SU-DHL-6 (cell line): ENCODE measurements at regions not wholly inside any gene's neighbourhood (a gene's known extent, or its start where the extent isn't known, plus 50 kb on each side); places are given as distances from the start of the nearest gene placed in this dataset.

Experiments
- H2AFZ ChIP-seq: fragments of 200-600 bp; sonication (generic); 2 replicates; pipeline ENCODE4 v1.6.1; 2014; ENCODE audit warnings: low read depth, mild to moderate bottlenecking, moderate library complexity, mixed read lengths, antibody characterized with exemption, low read length; ENCODE audit not compliant: severe bottlenecking
- H3F3A ChIP-seq: fragments of 200-600 bp; shearing (Covaris generic); 2 replicates; pipeline ENCODE4 v1.6.0; 2016; ENCODE audit warnings: antibody characterized with exemption, mild to moderate bottlenecking; ENCODE audit not compliant: insufficient read depth
- H3K27ac ChIP-seq: fragments of 200-600 bp; sonication (generic); 2 replicates; pipeline ENCODE4 v1.5.1; 2016; ENCODE audit warnings: low read depth, mild to moderate bottlenecking, low read length, moderate library complexity, mixed read lengths
- H3K27me3 ChIP-seq: fragments of 200-600 bp; sonication (generic), shearing (Covaris generic); 2 replicates; pipeline ENCODE4 v1.6.0; 2014; ENCODE audit warnings: mild to moderate bottlenecking, low read length
- H3K36me3 ChIP-seq: fragments of 200-600 bp; sonication (generic); 2 replicates; pipeline ENCODE4 v1.6.1; 2014; ENCODE audit warnings: mild to moderate bottlenecking, low read length, mixed read lengths
- H3K4me2 ChIP-seq: fragments of 300-600, 200-600 bp; shearing (Covaris generic), sonication (generic); 2 replicates; pipeline ENCODE4 v1.6.0; 2014; ENCODE audit warnings: low read length, low read depth, mild to moderate bottlenecking; ENCODE audit not compliant: poor library complexity, severe bottlenecking
- H3K4me3 ChIP-seq: fragments of 200-600 bp; sonication (generic); 2 replicates; pipeline ENCODE4 v1.5.1; 2014; ENCODE audit warnings: antibody characterized with exemption, low read length, mild to moderate bottlenecking, mixed read lengths; ENCODE audit not compliant: insufficient read depth, poor library complexity, severe bottlenecking
- H3K79me2 ChIP-seq: fragments of 200-600 bp; sonication (generic); 2 replicates; pipeline ENCODE4 v1.6.1; 2014; ENCODE audit warnings: mild to moderate bottlenecking, low read length, moderate library complexity; ENCODE audit not compliant: insufficient read depth
- H3K9ac ChIP-seq: fragments of 200-600 bp; sonication (generic); 2 replicates; pipeline ENCODE4 v1.7.0; 2014; ENCODE audit warnings: mild to moderate bottlenecking, low read length
- H3K9me2 ChIP-seq: fragments of 200-600 bp; sonication (generic); replicated peaks from 2 replicates; pipeline ENCODE4 v1.6.1; 2014; ENCODE audit warnings: low read length; ENCODE audit not compliant: insufficient read depth
- H3K9me3 ChIP-seq: fragments of 200-600 bp; sonication (generic); 2 replicates; pipeline ENCODE4 v1.6.1; 2014; ENCODE audit warnings: low read length, mixed read lengths; ENCODE audit not compliant: insufficient read depth
- H4K20me1 ChIP-seq: fragments of 200-600 bp; sonication (generic); 2 replicates; pipeline ENCODE4 v1.6.1; 2014; ENCODE audit warnings: low read depth, mild to moderate bottlenecking, antibody characterized with exemption, low read length, moderate library complexity, mixed read lengths
- EZH2phosphoT487 ChIP-seq: fragments of 200-600 bp; sonication (generic), shearing (Covaris generic); conservative IDR thresholded peaks from 2 replicates; pipeline ENCODE4 v1.6.1; 2018; ENCODE audit warnings: mild to moderate bottlenecking, antibody characterized with exemption, low read length, moderate library complexity, mixed read lengths
- TF ChIP-seq, protein P1 (sequence below): fragments of 200-600 bp; sonication (generic); IDR thresholded peaks from one replicate; pipeline ENCODE4 v1.5.1; 2017; ENCODE audit warnings: antibody characterized with exemption, mild to moderate bottlenecking, low read length, moderate library complexity; ENCODE audit not compliant: insufficient read depth, poor library complexity, severe bottlenecking

DNA sequence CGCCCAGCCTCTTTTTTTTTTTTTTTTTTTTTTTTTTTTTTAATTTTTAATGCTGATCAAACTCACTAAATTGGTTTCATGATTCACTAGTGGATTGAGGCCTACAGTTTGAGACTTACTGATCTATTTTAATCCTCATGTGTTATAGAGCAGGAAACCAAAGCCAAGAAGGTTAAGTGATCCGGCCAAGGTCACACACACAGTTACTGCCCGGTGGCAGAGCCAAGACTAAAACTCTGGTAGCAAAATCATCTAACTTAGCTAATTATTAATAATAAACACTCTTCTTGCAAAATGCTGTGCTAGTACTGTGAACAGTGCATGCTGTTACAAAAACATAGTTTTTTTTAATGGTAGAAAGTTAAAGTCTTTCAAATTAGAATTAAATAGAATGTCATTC lies 188.3 kb upstream of the NFE2L3 start:
- H2AFZ ChIP-seq = no peak overlapping the region
- H3K4me3 ChIP-seq = no peak overlapping the region
- no peak for TF ChIP-seq EZH2phosphoT487
- TF ChIP-seq, protein P1, sequence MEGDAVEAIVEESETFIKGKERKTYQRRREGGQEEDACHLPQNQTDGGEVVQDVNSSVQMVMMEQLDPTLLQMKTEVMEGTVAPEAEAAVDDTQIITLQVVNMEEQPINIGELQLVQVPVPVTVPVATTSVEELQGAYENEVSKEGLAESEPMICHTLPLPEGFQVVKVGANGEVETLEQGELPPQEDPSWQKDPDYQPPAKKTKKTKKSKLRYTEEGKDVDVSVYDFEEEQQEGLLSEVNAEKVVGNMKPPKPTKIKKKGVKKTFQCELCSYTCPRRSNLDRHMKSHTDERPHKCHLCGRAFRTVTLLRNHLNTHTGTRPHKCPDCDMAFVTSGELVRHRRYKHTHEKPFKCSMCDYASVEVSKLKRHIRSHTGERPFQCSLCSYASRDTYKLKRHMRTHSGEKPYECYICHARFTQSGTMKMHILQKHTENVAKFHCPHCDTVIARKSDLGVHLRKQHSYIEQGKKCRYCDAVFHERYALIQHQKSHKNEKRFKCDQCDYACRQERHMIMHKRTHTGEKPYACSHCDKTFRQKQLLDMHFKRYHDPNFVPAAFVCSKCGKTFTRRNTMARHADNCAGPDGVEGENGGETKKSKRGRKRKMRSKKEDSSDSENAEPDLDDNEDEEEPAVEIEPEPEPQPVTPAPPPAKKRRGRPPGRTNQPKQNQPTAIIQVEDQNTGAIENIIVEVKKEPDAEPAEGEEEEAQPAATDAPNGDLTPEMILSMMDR = no peak
- no peaks in the 10 kb centered on the region for H3K9me2 ChIP-seq
- no peaks in the 10 kb centered on the region for H4K20me1 ChIP-seq
- peaks cover 3% of the 10 kb centered on the region; the same call in 1 of the 2 replicates for H3F3A ChIP-seq
- H3K27ac ChIP-seq = no peak overlapping the region
- no peaks in the 10 kb centered on the region for H3K27me3 ChIP-seq
- no peak overlapping the region for H3K4me2 ChIP-seq
- no peak overlapping the region for H3K9ac ChIP-seq
- H3K79me2 ChIP-seq = no peaks in the 10 kb centered on the region
- no peaks in the 10 kb centered on the region for H3K36me3 ChIP-seq
- H3K9me3 ChIP-seq = no peaks in the 10 kb centered on the region

DNA sequence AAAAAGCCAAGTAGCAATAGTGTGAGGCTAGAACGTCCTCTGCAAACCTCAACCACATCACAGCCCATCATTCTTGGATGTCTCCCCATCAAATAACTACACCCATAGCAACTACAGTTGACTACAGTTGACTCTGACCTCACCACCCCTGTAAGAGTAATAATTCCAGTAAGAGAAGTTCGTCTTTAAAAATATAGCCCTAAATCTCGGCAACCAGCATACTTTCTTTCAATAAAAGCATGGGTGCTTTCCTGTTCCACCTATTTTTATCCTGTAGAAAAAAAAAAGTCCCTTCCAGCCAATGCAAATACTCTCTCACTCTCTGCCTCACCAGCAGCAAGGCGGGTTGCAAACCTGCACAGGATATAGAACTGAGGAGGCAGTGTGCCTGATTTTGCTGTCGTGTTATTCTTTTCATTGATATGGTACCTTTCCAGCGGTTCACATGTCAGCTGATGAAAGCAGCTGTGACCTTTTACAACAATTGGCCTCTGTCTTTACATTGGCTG lies 187.5 kb upstream of the NFE2L3 start:
- Histone ChIP-seq H3K27me3 (no peaks in the 10 kb centered on the region), H3K27ac (no peak overlapping the region), H3K4me2 (peak overlapping the region; percentile 42), H3F3A (peaks cover 3% of the 10 kb centered on the region; the same call in 1 of the 2 replicates), H3K9me3 (no peaks in the 10 kb centered on the region), H3K79me2 (no peaks in the 10 kb centered on the region), H3K9me2 (no peaks in the 10 kb centered on the region), H3K4me3 (no peak overlapping the region), H3K9ac (no peak overlapping the region), H2AFZ (no peak overlapping the region), H3K36me3 (no peaks in the 10 kb centered on the region), H4K20me1 (no peaks in the 10 kb centered on the region)
- TF ChIP-seq, protein P1 = no peak
- TF ChIP-seq EZH2phosphoT487 = no peak

DNA sequence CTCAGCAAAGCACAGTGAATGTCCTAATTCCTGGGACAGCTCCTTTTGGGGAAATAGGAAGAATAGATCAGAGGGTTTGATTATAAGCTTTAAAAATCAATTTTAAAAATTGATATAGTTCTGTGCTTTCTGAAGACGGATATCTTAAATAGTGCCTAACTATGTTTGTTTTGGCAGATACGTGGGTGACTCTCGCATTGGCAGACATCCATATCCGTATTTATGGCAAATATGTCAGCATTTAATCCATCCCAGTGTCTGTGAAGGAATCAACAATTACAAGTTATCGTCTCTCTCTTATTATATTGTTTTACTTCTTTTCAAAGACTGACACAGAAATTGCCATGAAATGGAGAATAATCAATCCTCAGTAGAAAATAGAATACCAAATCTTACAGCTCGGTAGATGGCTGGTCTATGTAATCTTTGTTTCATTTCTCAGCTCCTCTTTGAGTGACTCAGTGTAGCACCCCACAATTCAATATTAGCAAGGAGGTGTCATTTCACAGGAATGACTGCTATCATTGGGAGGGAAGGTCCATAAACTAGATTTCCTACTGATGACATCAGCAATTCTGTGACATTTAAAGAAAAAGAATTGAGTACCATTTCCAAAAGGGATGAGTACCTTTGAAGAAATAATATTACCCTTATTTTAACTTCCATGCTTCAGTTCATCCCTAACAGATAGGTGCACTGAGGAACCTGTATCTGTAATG lies 186.4 kb upstream of the NFE2L3 start:
- Histone ChIP-seq H3K9me2 (no peaks in the 10 kb centered on the region), H3F3A (peaks cover 3% of the 10 kb centered on the region; the same call in 1 of the 2 replicates), H2AFZ (no peak overlapping the region), H3K9ac (no peak overlapping the region), H3K4me3 (no peak overlapping the region), H3K9me3 (no peaks in the 10 kb centered on the region), H3K4me2 (peak overlapping the region; percentile 42), H4K20me1 (no peaks in the 10 kb centered on the region), H3K79me2 (no peaks in the 10 kb centered on the region), H3K27me3 (no peaks in the 10 kb centered on the region), H3K36me3 (no peaks in the 10 kb centered on the region), H3K27ac (no peak overlapping the region)
- TF ChIP-seq EZH2phosphoT487 = no peak
- TF ChIP-seq, protein P1 = no peak
